ENCODE measurements at regions not wholly inside any gene's neighbourhood (a gene's known extent, or its start where the extent isn't known, plus 50 kb on each side); places are given as distances from the start of the nearest gene placed in this dataset.
"Not testable (repeated sequence)": the region's sequence is repeated elsewhere in the genome, so short reads cannot be mapped to it uniquely, and the experiment has no call there.

GRCh38 chr1:55767171-55767570 lies 552.0 kb upstream of the USP24 start:
- H3K27me3 Mint-ChIP-seq (ENCODE audit: low read depth, poor library complexity): peaks cover 6% of the 10 kb centered on the region
- H3K4me3 Mint-ChIP-seq: no peak overlapping the region
- TF ChIP-seq CTCF (IDR thresholded peaks at IDR 0.05): no peak
- DNase-seq: no peak
- H3K36me3 Mint-ChIP-seq (ENCODE audit: low read depth): no peaks in the 10 kb centered on the region
- peaks cover 31% of the 10 kb centered on the region for H3K9me3 Mint-ChIP-seq
- no peak overlapping the region for H3K27ac Mint-ChIP-seq
- H3K4me1 Mint-ChIP-seq: no peaks in the 10 kb centered on the region

- H3K4me3 Mint-ChIP-seq; H3K36me3 Mint-ChIP-seq (ENCODE audit: low read depth); H3K27ac Mint-ChIP-seq; DNase-seq; H3K4me1 Mint-ChIP-seq: not testable (repeated sequence)
- Mint-ChIP-seq H3K27me3 (ENCODE audit: low read depth, poor library complexity) (peaks cover 10% of the 10 kb centered on the region), H3K9me3 (peaks cover 35% of the 10 kb centered on the region)
These were observed 550.3 kb upstream of the USP24 start for GRCh38 chr1:55765505-55765904.

GRCh38 chr1:55751776-55752175 lies 536.6 kb upstream of the USP24 start:
- DNase-seq: no peak
- Mint-ChIP-seq H3K4me3 (no peak overlapping the region), H3K27ac (no peak overlapping the region), H3K4me1 (peaks cover 17% of the 10 kb centered on the region), H3K36me3 (ENCODE audit: low read depth) (peaks cover 15% of the 10 kb centered on the region), H3K9me3 (peaks cover 44% of the 10 kb centered on the region), H3K27me3 (ENCODE audit: low read depth, poor library complexity) (peaks cover 26% of the 10 kb centered on the region)
- no peak for TF ChIP-seq CTCF (IDR thresholded peaks at IDR 0.05)

GRCh38 chr1:55750628-55750995 lies 535.4 kb upstream of the USP24 start:
- Mint-ChIP-seq H3K27ac (no peak overlapping the region), H3K4me3 (no peak overlapping the region), H3K4me1 (peaks cover 17% of the 10 kb centered on the region), H3K9me3 (peaks cover 37% of the 10 kb centered on the region), H3K27me3 (ENCODE audit: low read depth, poor library complexity) (peaks cover 34% of the 10 kb centered on the region), H3K36me3 (ENCODE audit: low read depth) (peaks cover 9% of the 10 kb centered on the region)
- TF ChIP-seq CTCF (IDR thresholded peaks at IDR 0.05): no peak
- no peak for DNase-seq

GRCh38 chr1:55749975-55750627 lies 534.9 kb upstream of the USP24 start:
- no peak overlapping the region for H3K27ac Mint-ChIP-seq
- no peak for TF ChIP-seq CTCF (IDR thresholded peaks at IDR 0.05)

GRCh38 chr1:55747408-55747841 lies 532.3 kb upstream of the USP24 start:
- H3K4me3 Mint-ChIP-seq: no peak overlapping the region
- H3K4me1 Mint-ChIP-seq: peaks cover 17% of the 10 kb centered on the region
- no peak overlapping the region for H3K27ac Mint-ChIP-seq

More at GRCh38 chr1:55749975-55750627, 534.9 kb upstream of the USP24 start:
- H3K27me3 Mint-ChIP-seq (ENCODE audit: low read depth, poor library complexity): peaks cover 39% of the 10 kb centered on the region
- H3K4me3 Mint-ChIP-seq: no peak overlapping the region
- DNase-seq: peak; percentile 8
- peaks cover 4% of the 10 kb centered on the region for H3K36me3 Mint-ChIP-seq (ENCODE audit: low read depth)
- H3K4me1 Mint-ChIP-seq: peaks cover 17% of the 10 kb centered on the region
- peaks cover 32% of the 10 kb centered on the region for H3K9me3 Mint-ChIP-seq

More at GRCh38 chr1:55747408-55747841, 532.3 kb upstream of the USP24 start:
- TF ChIP-seq CTCF (IDR thresholded peaks at IDR 0.05): no peak
- DNase-seq: no peak
- H3K27me3 Mint-ChIP-seq (ENCODE audit: low read depth, poor library complexity): peaks cover 43% of the 10 kb centered on the region
- peaks cover 14% of the 10 kb centered on the region for H3K9me3 Mint-ChIP-seq
- H3K36me3 Mint-ChIP-seq (ENCODE audit: low read depth): no peaks in the 10 kb centered on the region

All from nephron progenitor cell (in vitro differentiated cells).